HG02798 (cell line): ENCODE measurements at regions not wholly inside any gene's neighbourhood (a gene's known extent, or its start where the extent isn't known, plus 50 kb on each side); places are given as distances from the start of the nearest gene placed in this dataset.
"Not testable (repeated sequence)": the region's sequence is repeated elsewhere in the genome, so short reads cannot be mapped to it uniquely, and the experiment has no call there.

Experiments
- ATAC-seq: cut with Tn5 transposase; IDR thresholded peaks from one replicate; pipeline ENCODE4 v1.9.1; 2021; ENCODE audit warnings: mild to moderate bottlenecking; ENCODE audit not compliant: unreplicated experiment, poor library complexity

DNA sequence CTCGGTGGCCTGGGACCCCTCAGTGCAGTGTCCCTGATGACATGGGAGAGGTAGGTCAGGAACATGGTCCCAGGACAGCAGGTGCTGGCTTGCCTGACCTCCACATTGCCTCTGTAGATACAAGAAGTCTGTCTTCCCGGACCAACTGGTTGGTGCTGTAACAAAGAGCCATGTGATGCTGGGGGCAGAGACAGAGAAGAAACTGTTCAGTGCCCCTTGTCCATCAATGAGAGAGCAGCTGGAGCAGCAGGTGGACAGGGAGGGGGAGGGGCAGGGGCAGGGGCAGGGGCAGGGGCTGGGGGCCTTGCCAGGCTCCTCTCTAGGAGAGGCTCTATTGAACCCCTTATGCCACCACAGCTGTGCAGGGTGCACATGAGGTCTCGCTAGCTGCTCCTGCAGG is 191.8 kb downstream of the KLRB1 start:
- ATAC-seq: not testable (repeated sequence)

DNA sequence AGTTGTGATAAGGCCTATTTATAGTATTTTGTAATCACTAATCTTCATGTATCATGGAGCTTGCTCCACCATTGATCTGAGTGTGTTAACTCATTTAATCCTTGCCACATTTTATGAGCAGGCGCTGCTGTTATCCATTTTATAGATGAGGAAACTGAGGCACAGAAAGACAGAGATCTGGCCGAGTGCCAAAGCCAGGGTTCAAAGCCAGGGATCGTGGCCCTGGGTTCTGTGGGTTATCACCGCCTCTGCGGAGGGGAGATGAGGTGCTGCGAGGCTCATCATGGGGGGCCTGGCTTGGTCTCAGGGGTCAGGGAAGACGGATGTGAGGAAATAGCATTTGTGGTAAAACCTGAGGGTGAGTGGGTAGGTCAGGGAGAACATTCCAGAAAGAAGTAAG is 193.9 kb downstream of the KLRB1 start:
- ATAC-seq: not testable (repeated sequence)

DNA sequence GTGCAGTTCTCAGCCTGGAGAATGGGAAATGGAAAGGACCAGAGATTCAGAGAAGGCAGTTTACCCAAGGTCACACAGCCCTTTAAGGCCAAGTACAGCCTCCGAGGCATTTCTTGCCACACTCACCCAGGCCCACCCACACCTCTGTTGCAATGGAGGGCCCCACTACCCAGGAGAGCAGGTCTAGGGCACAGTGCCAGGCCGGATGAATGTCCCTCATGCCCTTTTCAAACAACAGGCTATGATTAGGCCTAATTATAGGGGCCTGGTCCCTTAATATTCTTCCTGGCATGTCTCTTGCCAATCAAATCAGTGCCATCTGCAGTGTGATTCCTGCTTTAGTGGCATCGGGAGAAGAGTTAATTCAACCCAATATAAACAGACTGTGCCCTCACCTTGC is 195.3 kb downstream of the KLRB1 start:
- ATAC-seq: not testable (repeated sequence)

DNA sequence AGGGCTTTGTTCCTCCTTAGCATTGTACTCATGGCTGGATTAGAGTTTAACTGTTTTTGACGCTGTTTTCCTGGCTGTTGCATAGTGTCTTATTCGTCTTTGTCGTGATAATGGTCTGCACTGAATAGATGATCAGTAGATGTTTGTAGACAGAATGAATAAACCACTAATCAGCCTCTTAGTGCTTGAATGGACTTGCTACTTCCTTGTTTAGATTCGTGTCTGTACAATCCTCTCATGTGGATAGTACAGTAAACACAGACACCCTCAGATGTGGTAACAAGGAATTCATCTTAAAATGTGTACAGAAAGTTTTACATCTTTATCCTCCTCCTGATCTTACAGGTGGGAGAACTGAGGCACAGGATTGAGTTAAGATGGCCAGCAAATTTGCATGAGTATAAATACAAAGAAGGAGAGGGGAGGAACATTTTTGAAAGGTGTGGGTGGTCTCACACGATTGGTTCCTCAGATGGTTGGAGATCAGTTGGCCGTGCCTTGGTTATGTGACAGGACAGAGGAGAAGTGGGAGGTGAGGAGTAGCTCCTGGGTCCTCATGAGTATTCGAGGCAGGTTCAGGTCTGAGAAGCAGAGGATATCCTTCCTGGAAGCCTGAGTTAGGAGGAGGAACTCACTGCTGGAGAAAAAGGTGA is 196.0 kb downstream of the KLRB1 start:
- not testable (repeated sequence) for ATAC-seq

DNA sequence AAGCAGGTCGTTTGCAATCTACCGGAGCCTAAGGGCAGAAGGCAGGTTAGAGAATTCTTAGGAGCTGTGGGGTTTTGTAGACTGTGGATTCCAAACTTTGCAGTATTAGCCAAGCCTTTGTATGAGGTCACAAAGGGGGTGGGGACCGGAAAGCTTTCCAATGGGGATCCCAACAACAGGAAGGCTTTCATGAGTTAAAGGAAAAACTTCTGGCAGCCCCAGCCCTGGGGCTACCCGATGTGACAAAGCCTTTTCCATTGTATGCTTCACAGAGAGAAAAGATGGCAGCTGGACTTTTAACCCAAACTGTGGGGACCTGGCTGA is 199.2 kb upstream of the PZP start:
- ATAC-seq: not testable (repeated sequence)

DNA sequence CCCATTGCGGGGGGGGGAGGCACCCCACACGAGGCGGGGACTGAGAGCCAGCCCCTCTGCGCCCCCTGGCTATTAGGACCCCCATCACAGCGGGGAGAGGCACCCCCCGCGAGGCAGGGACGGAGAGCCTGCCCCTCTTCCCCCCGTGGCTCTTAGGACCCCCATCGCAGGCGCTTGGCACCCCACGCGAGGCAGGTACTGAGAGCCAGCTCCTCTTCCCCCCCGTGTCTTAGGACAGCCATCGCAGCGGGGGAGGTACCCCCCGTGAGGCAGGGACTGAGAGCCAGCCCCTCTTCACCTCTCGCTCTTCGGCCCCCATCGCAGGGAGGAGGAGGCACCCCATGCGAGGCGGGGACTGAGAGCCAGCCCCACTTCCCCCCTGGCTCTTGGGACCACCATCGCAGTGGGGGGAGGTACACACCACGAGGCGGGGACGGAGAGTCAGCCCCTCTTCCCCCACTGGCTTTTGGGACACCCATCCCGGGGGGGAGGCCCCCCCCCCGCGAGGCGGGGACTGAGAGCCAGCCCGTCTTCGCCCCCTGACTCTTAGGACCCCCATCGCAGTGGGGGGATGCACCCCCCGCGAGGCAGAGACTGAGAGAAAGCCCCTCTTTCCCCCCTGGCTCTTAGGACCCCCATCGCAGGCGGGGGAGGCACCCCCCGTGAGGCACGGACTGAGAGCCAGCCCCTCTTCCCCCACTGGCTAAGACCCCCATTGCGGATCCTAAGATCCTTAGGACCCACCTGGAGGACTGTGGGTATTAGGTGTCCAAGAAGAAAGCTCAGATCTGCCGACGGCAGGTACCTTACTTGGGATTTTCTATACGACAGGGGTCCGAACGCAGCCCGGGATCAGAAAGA is 198.6 kb upstream of the PZP start:
- ATAC-seq: no peak

DNA sequence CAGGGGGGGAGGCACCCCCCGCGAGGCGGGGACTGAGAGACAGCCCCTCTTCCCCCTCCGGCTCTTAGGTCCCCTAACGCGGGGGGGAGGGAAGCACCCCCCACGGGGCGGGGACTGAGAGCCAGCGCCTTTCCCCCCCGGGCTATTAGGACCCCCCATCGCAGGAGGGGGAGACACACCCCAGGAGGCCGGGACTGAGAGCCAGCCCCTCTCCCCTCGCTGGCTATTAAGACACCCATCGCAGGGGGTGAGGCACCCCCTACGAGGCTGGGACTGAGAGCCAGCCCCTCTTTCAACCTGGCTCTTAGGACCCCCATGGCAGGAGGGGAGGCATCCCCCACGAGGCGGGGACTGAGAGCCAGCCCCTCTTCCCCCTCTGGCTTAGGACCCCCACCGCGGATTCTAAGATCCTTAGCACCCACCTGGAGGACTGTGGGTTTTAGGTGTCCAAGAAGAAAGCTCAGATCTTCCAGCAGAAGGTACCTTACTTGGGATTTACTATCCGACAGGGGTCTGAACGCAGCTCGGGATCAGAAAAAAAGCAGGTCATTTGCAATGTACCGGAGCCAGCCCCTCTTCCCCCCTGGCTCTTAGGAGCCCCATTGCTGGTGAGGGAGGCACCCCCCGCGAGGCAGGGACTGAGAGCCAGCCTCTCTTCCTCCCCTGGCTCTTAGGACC is 197.8 kb upstream of the PZP start:
- ATAC-seq: no peak

DNA sequence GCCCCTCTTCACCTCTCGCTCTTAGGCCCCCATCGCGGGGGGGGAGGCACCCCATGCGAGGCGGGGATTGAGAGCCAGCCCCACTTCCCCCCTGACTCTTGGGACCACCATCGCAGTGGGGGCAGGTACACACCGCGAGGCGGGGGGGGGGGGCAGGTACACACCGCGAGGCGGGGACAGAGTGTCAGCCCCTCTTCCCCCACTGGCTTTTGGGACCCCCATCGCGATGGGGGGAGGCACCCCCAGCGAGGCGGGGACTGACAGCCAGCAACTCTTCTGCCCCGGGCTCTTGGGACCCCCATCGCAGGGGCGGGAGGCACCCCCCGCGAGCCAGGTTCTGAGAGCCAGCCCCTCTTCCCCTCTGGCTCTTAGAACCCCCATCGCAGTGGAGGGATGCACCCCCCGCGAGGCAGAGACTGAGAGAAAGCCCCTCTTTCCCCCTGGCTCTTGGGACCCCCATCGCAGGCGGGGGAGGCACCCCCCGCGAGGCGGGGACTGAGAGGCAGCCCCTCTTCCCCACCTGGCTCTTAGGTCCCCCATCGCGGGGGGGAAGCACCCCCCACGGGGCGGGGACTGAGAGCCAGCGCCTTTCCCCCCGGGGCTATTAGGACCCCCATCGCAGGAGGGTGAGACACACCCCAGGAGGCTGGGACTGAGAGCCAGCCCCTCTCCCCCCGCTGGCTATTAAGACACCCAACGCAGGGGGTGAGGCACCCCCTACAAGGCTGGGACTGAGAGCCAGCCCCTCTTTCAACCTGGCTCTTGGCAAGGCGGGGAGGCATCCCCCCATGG is 196.5 kb upstream of the PZP start:
- ATAC-seq: no peak

DNA sequence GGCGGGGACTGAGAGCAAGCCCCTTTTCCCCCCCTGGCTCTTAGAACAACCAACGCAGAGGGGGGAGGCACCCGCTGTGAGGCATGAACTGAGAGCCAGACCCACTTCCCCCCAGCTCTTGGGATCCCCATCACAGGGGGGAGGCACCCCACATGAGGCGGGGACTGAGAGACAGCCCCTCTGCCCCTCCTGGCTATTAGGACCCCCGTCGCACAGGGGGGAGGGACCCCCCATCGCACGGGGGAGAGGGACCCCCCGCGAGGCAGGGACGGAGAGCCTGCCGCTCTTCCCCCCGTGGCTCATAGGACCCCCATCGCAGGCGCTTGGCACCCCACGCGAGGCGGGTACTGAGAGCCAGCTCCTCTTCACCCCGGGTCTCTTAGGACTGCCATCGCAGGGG is 195.8 kb upstream of the PZP start:
- no peak for ATAC-seq

DNA sequence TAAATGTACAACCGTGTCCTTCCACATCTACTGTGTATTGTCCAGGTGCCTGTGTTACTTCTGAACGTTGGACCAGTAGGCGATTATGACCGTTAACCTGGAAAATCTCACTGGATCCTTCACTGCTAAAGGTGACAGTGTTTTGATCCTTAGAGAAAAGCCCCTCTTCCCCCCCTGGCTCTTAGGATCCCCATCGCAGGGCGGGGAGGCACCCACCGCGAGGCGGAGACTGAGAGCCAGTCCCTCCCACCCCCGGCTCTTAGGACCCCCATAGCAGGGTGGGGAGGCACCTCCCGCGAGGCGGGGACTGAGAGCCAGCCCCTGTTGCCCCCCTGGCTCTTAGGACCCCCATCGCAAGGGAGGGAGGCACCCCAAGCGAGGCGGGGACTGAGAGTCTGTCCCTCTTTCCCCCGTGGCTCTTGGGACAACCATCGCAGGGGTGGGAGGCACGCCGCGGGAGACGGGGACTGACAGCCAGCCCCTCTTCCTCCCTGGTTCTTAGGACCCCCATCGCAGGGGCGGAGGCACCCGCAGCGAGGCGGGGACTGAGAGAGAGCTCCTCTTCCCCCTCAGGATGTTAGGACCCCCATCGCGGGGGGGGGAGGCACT is 194.3 kb upstream of the PZP start:
- not testable (repeated sequence) for ATAC-seq

DNA sequence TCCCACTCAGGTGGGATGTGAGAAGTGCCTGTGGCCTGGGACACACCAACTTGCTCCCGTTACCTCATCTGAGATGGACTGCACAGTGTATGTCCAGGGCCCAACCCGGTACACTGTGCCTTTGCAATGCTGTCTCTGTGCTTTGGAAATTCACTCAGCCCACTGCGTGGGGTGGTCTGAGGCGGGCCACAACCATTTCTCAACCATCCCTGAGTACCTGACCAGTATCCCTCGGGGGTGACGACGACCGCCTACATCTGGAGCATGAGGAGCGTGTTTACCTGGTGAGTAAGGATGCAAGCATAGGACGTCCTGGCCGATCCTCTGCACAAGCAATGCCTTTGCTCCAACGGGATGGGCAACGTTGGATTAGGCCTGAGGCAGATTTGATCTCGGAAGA is 188.2 kb upstream of the PZP start:
- not testable (repeated sequence) for ATAC-seq

DNA sequence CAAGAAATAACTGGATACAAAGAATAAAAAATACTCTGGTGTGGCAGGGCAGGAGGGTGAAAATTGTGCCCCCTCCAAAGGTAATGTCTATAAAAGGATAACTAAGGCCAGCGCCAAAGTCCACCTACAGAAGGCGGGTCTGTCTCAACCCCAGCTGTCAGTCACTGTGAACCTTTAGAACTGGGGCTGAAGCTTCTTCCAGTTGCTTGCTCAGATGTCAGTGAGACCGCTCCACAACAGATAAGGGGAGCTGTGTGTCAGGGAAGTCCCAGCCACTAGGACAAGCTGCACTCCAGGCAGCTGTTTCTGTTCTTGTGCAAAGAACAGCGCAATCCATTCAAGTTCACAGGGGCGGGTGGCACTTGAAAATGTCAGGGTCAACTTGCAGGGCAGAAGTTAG is 187.0 kb upstream of the PZP start:
- ATAC-seq: not testable (repeated sequence)

DNA sequence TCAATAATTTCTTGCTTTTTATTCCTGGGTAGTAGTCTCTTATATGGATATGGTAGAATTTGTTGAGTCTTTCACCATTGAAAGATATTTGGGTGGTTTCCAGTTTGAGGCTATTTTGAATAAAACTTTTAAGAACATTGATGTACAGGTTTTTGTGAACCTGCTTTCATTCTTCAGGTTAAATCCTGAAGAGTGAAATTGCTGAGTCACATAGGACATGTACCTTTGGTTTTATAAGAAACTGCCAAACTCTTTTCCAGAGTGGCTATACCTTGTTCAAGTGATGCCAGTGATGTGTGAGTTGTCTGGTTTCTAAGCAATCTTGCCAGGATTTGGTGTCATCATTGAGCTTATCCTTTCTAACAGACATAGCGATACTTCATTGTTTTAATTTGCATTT is 184.6 kb upstream of the PZP start:
- ATAC-seq: no peak

DNA sequence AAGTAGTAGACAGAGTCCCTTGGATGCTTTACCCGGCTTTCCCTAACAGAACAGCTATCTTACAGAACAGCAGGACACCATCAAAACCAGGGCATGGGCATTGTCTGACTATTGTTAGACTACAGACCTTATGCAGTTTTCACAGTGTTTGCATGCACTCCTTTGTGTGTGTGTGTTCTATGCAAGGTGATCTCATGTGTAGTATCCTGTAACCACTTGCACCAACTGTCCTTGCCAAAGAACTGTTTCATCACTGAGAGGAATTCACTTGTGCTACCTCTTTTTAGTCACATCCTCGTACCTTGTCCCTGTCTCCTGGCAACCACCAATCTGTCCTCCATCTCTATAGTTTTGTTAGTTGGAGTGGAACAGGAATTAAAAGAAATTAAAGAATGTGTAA is 183.6 kb upstream of the PZP start:
- ATAC-seq: no peak

DNA sequence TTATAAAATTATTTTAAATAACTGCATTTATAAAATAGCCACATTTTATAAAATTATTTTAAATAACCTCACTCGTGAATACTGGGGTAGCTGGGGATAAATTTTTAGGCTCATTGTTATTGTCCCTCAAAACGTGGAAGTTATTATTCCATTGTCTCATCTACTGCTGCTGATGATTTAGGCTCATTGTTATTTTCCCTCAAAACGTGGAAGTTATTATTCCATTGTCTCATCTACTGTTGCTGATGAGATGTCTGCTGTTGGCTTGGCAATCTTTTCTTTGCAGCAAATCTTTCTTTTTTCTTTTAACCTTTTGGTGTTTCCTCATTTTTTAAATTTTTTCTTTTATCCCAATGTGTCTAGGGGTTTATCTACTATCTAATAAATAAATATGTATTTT is 182.6 kb upstream of the PZP start:
- no peak for ATAC-seq

DNA sequence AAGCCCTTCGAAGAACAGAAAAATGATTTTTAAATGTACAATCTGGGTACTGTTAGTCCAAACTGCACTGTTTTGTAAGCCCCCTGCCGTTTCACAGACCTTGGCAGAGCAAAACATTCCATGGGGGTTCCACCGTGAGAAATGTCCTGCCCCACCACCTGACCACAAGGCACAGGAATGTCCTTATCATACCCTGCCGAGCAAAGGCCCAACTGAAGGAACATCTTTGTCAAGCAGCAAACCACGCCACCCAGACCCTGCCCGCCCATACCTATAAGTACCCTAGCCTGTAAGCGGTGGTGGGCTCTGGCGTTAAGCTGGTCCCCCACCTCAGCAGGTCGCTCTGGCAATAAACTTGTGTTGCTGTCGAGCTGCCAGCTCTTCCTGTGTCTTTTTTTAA is 181.6 kb upstream of the PZP start:
- no peak for ATAC-seq

DNA sequence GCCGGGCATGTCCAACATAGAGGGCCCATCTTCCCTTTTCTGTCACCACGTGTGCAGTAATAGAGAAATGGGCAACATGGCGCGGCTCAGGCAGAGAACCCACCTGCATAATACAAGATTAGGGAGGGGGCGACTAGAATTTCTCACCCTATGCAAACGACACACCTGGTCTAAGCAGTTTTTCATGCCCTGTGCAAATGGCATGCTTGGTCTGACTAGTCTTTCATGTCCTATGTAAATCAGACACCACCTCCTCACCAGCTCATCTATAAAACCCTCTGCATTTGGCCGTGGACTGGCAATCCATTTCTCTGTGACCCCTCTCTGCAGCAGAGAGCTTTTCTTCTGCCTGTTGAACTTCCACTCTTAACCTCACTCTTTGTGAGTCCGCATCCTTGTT is 180.2 kb upstream of the PZP start:
- ATAC-seq: no peak

DNA sequence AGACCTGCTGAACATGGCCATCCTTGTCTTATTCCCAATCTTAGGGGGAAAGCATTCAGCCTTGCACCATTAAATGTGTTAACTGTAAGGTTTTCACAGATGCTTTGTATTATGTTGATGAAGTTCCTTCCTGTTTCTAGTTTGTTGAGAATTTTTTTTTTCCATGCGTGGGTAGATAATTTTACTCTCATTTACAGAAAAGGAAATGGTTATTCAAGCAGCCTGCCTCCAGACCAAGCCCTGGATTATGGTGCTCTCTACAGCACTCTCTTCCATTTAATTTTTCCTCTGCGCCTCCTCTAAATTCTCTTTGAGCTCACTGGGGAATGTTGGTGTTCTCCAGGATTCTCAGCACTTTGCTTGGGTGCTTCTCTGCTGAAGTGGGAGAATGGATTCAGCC is 179.3 kb upstream of the PZP start:
- no peak for ATAC-seq

DNA sequence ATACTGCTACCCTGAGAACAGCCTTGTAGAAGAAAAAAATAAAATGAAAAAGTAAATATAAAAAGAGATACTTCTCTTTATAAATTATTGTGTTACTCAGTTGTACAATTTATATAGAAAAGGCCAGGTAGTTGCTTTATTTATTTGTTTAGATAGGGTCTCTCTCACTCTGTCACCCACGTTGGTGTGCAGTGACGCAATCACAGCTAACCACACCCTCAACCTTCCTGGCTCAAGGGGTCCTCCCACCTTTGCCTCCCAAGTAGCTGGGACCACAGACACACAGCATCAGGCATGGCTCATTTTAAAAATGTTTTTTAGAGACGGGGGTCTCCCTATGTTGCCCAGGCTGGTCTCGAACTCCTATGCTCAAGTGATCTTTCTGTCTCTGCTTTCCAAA is 175.4 kb upstream of the PZP start:
- ATAC-seq: no peak

DNA sequence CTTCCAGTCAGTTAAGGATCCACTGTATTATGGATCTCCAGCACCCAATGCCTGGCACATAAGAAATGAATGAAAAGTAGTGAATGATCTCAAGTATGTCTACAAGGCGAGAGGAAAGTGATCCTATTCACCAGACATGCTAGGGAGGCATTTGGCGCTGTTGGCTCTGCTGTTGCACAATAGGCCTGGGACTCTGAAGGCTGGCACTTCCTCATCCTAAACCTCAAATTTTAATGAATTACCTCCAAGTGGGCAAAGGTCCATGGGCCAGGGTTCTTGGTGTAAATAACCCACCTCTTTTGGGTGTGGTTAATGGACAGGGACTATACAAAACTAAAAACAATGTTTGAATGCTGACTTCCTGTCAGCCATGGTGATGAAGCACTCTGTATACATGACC is 173.4 kb upstream of the PZP start:
- no peak for ATAC-seq
